Mucosa of gallbladder (tissue), 1 donor: ENCODE measurements at regions not wholly inside any gene's neighbourhood (a gene's known extent, or its start where the extent isn't known, plus 50 kb on each side); places are given as distances from the start of the nearest gene placed in this dataset.
"Not testable (repeated sequence)": the region's sequence is repeated elsewhere in the genome, so short reads cannot be mapped to it uniquely, and the experiment has no call there.

Experiments used
- DNase-seq: peaks from one replicate; pipeline ENCODE4 v3.0.0-alpha.2; 2020; ENCODE audit warnings: low spot score
- donor health status: DM: no; HTN: no; CAD: no.

- no peak for DNase-seq
Measured at GRCh38 chr5:21067724-21068123, 1079.7 kb upstream of the CDH18 start.

- DNase-seq = no peak
Measured at GRCh38 chr5:21063146-21063545, 1075.1 kb upstream of the CDH18 start.

DNA sequence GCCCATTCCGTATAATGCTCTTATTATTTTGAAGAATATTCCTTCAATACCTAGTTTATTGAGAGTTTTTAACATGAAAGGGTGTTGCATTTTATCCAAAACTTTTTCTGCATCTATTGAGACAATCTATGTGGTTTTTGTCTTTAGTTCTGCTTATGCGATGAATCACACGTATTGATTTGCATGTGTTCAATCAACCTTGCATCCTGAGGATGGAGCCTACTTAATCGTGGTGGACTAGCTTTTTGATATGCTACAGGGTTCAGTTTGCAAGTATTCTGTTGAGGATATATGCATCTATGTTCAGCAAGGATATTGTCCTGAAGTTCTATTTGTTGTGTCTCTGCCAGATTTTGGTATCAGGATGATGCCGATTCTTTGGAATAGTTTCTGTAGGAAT, 1070.3 kb upstream of the CDH18 start:
- DNase-seq = no peak

DNA sequence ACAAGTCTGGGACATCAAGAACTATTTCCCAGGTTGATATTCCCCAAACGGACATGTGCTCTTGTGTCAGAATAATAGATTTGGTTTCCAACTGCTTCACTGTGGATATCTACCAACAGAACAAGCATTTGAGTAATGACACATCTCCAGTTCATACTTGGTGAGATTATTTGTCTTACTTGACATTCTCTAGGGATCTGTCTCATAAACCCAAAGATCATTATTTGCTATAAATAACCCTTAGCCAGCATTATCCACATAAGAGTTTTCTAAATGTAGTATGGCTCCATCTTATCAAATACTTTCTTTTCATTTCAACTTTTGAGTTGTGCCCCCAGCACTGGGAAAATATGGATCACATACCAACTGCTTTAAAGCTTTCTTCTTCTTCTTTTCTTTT, 1063.9 kb upstream of the CDH18 start:
- no peak for DNase-seq

DNA sequence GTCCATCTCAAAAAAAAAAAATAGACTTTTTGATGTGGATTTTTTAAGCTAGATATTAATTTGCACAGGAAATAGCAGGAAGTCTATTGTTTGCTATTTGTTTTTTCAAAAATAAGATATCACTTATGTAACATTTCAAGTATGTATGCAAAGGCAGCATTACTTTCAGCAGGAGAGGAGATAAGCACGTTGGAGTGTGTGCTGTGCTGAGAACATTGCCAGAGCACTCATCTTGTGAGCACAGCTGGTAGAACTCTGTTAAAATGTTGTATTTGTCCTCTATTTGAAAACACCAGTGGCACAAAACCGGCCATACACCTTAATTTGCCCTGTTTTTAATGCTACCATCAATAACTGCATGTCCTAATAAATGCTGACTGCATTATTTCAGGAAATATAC, 1061.9 kb upstream of the CDH18 start:
- no peak for DNase-seq

GRCh38 chr5:21030981-21031380, 1043.0 kb upstream of the CDH18 start:
- no peak for DNase-seq

GRCh38 chr5:21024966-21025365, 1037.0 kb upstream of the CDH18 start:
- DNase-seq = no peak

GRCh38 chr5:21013237-21013636, 1025.2 kb upstream of the CDH18 start:
- no peak for DNase-seq

GRCh38 chr5:21007781-21008180, 1019.8 kb upstream of the CDH18 start:
- DNase-seq = no peak

DNA sequence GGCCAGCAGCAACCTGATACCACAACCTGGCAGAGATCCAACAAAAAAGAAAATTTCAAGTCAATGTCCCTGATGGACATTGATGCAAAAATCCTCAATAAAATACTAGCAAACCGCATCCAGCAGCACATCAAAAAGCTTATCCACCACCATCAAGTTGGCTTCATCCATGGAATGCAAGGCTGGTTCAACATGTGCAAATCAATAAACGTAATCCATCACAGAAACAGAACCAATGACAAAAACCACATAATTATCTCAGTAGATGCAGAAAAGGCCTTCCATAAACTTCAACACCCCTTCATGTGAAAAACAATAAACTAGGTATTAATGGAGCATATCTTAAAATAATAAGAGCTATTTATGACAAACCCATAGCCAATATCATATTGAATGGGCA, 1000.9 kb upstream of the CDH18 start:
- not testable (repeated sequence) for DNase-seq

GRCh38 chr5:20985754-20986153, 997.8 kb upstream of the CDH18 start:
- no peak for DNase-seq

DNA sequence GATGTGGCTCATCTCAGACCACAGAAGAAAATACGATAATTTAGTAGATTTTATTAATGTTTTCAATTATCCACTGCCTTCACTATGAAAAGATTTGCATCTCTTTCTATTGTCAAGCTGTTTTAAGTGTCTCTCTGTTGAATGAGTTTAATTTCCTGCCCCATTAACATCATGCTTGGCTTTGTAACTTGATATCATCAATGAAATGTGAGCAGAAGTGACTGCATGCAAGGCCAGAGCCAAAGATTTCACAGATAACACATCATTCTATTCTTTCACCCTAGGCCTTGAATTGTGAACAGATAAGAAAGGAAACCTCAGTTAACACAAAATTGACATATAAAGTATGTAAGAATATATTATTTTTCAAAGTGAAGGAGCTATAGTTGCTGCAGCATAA, 986.4 kb upstream of the CDH18 start:
- DNase-seq = no peak

- DNase-seq = peak; percentile 70
Measured at GRCh38 chr5:20972419-20972925, 984.5 kb upstream of the CDH18 start.

GRCh38 chr5:20959347-20959746, 971.3 kb upstream of the CDH18 start:
- no peak for DNase-seq

DNA sequence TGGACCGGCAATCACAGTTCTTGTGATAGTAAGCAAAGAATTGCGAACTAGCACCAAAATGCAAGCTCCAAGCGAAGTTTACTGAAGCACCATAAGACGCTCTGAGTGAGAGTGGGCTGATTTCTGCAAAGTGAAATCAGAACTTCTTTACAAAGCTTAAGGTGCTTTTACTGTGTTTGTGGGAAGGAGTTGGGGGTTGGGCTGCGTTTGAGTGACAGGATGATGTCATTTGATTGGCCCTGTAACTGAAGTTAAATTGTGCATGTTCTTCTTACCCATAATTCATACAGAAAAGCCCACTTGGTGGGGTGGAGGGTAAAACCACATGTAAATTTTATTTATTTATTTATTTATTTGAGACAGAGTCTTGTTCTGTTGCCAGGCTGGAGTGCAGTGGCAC, 970.6 kb upstream of the CDH18 start:
- DNase-seq = no peak

DNA sequence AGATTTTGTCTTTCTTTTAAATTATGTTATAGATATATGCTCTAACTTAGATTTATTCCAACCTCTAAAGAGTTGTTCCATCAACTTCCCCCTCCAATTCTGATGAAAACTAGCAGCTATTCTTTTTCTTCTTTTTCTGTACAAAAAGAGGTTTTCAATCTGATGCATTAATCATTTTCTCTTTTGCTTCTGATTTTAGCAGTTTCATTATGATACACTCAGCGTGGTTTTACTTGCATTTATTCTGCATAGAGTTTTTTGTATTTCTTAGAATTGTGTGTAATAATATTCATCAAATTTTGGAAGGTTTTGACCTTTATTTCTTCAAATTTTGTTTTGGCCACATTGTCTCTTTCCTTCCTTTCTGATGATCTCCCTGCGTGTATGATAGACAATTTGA, 968.1 kb upstream of the CDH18 start:
- no peak for DNase-seq

GRCh38 chr5:20949636-20950035, 961.6 kb upstream of the CDH18 start:
- no peak for DNase-seq

- DNase-seq = not testable (repeated sequence)
Measured at GRCh38 chr5:20943183-20943971, 955.4 kb upstream of the CDH18 start.

- DNase-seq = not testable (repeated sequence)
Measured at GRCh38 chr5:20942603-20943002, 954.6 kb upstream of the CDH18 start.

DNA sequence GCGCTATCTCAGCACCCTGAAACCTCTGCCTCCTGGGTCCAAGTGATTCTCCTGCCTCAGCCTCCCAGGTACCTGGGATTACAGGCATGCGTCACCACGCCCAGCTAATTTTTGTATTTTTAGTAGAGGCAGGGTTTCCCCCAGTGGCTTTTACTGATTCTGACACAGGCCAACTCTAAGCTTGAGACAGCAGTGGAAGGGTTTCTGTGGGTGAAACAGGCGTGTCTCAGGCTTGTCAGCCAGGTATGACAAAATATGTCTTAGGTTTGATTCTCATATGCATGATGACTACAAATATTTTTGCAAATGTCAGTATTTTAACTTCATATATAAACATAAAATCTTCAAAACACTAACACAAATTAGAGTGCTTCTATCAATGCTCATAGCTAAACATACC, 952.8 kb upstream of the CDH18 start:
- not testable (repeated sequence) for DNase-seq

- not testable (repeated sequence) for DNase-seq
Measured at GRCh38 chr5:20890936-20891335, 902.9 kb upstream of the CDH18 start.

DNA sequence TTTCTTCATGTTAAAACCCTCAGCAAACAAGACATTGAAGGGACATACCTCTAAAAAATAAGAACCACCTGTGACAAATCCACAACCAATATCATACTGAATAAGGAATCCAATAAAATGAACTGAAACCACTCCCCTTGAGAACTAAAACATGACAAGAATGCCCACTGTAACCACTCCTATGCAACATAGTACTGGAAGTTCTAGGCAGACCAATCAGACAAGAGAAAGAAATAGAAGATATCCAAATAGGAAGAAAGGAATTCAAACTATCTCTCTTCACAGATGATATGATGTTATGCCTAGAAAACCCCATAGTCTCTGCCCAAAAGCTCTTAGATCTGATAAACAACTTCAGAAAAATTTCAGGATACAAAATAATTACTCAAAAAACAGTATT, 887.7 kb upstream of the CDH18 start:
- DNase-seq = not testable (repeated sequence)

DNA sequence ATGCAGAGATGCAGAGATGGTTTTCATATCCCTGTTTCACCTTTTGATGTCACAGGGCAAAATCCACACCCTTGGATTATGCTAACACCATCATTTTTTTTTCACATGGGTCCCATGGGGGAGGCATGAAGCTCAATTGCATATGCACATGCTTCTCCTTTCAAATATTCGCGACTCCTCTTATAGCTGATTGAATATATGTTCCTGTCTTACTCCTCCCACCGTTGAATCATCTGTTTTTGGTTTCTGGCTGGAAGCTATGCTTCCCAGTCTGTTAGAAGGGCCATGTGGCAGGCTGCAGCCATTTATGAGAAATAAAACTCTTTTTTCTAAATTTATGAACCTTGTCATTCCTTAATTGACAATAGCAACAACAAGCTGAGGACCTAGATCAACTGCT, 877.9 kb upstream of the CDH18 start:
- DNase-seq = not testable (repeated sequence)

DNA sequence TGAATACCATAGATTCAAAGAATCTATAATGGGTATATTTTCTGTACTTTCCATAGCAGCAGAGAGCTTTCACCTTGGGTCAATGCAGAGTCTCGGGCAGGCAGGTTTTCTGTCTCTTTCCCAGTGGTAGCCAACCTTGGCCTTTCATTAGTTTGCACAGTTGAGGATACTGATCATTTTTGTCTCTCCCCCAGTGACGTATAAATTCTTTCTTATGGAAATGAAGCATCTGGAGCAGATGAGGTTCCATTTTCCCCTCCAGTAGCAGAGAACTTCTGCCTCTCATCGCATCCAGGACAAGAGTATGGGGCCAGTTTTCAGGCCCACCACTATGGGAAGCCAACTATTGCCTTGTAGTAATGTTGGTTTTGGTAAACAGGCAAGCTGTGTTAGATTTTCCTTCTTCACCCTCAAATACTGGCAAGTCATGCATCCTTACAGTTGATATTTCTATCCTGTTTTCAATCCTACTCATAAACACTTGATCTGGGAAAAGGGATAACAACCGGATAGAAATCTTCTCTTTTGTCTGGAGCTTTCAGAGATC, 845.2 kb upstream of the CDH18 start:
- no peak for DNase-seq
